GM23338 (cell line): ENCODE measurements at regions not wholly inside any gene's neighbourhood (a gene's known extent, or its start where the extent isn't known, plus 50 kb on each side); places are given as distances from the start of the nearest gene placed in this dataset.

Experiments used
- ATAC-seq: fragments of 200-7000 bp; cut with Tn5 transposase; 3 replicates; pipeline ENCODE4 v1.9.1; 2020
- DNase-seq: peaks from one replicate; pipeline ENCODE4 v3.0.0-alpha.2; 2015; ENCODE audit warnings: low spot score
- H2AFZ ChIP-seq: fragments of 200-600 bp; sonication (generic); 2 replicates; pipeline ENCODE4 v1.8.0; 2016; ENCODE audit warnings: antibody characterized with exemption, mild to moderate bottlenecking, moderate library complexity
- H3F3A ChIP-seq: fragments of 200-600 bp; sonication (generic); replicated peaks from 2 replicates; pipeline ENCODE4 v1.8.0; 2017; ENCODE audit warnings: antibody characterized with exemption, mixed run types, low read depth
- H3K27ac ChIP-seq: fragments of 200-600 bp; sonication (generic); 2 replicates; pipeline ENCODE4 v1.6.1; 2016; ENCODE audit warnings: low read depth
- H3K27me3 ChIP-seq: fragments of 200-600 bp; sonication (generic); 2 replicates; pipeline ENCODE4 v1.8.0; 2016; ENCODE audit warnings: mild to moderate bottlenecking, mixed run types, moderate library complexity; ENCODE audit not compliant: insufficient read depth
- H3K36me3 ChIP-seq: fragments of 200-600 bp; sonication (generic); 2 replicates; pipeline ENCODE4 v1.8.0; 2016; ENCODE audit warnings: mild to moderate bottlenecking; ENCODE audit not compliant: insufficient read depth
- H3K4me1 ChIP-seq: fragments of 200-600 bp; sonication (generic); 2 replicates; pipeline ENCODE4 v1.8.0; 2016; ENCODE audit warnings: mild to moderate bottlenecking, moderate library complexity; ENCODE audit not compliant: insufficient read depth
- H3K4me2 ChIP-seq: fragments of 200-600 bp; sonication (generic); 2 replicates; pipeline ENCODE4 v1.7.1; 2017; ENCODE audit warnings: mixed run types
- H3K4me3 ChIP-seq: fragments of 200-600 bp; sonication (generic); 2 replicates; pipeline ENCODE4 v1.6.1; 2016; ENCODE audit warnings: mixed run types
- H3K79me2 ChIP-seq: fragments of 200-600 bp; sonication (generic); replicated peaks from 2 replicates; pipeline ENCODE4 v1.8.0; 2017; ENCODE audit warnings: mild to moderate bottlenecking; ENCODE audit not compliant: insufficient read depth
- H3K9me2 ChIP-seq: fragments of 200-600 bp; sonication (generic); 2 replicates; pipeline ENCODE4 v1.8.0; 2017; ENCODE audit not compliant: insufficient read depth
- H4K20me1 ChIP-seq: fragments of 200-600 bp; sonication (generic); replicated peaks from 2 replicates; pipeline ENCODE4 v1.8.0; 2017; ENCODE audit warnings: mild to moderate bottlenecking; ENCODE audit not compliant: insufficient read depth
- H3K27ac Mint-ChIP-seq: 2 replicates; pipeline ENCODE4 v1.8.0; 2020; ENCODE audit warnings: inconsistent platforms, mild to moderate bottlenecking, moderate library complexity, mixed read lengths
- H3K27me3 Mint-ChIP-seq: 3 replicates; pipeline ENCODE4 v1.8.0; 2022; ENCODE audit warnings: low read depth, mild to moderate bottlenecking, moderate library complexity, mixed read lengths, inconsistent platforms; ENCODE audit not compliant: insufficient read depth, poor library complexity
- H3K36me3 Mint-ChIP-seq: 3 replicates; pipeline ENCODE4 v1.8.0; 2021; ENCODE audit warnings: low read depth, mild to moderate bottlenecking, inconsistent platforms, moderate library complexity, mixed read lengths
- H3K4me1 Mint-ChIP-seq: 3 replicates; pipeline ENCODE4 v1.8.0; 2020; ENCODE audit warnings: mild to moderate bottlenecking, inconsistent platforms, mixed read lengths
- H3K4me3 Mint-ChIP-seq: 3 replicates; pipeline ENCODE4 v1.8.0; 2021; ENCODE audit warnings: moderate library complexity, mild to moderate bottlenecking, inconsistent platforms, mixed read lengths
- H3K9me3 Mint-ChIP-seq: 3 replicates; pipeline ENCODE4 v1.8.0; 2020; ENCODE audit warnings: moderate library complexity, mild to moderate bottlenecking, inconsistent platforms, mixed read lengths
- CREB1 ChIP-seq: fragments of 250-450 bp; sonication (Bioruptor Pico); IDR thresholded peaks from 2 replicates; pipeline ENCODE4 v1.5.0; 2020; ENCODE audit warnings: low read depth, mild to moderate bottlenecking, moderate library complexity
- ETS1 ChIP-seq: IDR thresholded peaks from 2 replicates; pipeline ENCODE4 v1.6.1; 2016; ENCODE audit warnings: antibody characterized with exemption
- EZH2phosphoT487 ChIP-seq: fragments of 200-600 bp; sonication (generic); IDR thresholded peaks from one replicate; pipeline ENCODE4 v1.8.1; 2018; ENCODE audit warnings: antibody characterized with exemption; ENCODE audit not compliant: unreplicated experiment
- JUNB ChIP-seq: IDR thresholded peaks from one replicate; pipeline ENCODE4 v1.6.1; 2016; ENCODE audit warnings: antibody characterized with exemption; ENCODE audit not compliant: unreplicated experiment
- NANOG ChIP-seq: IDR thresholded peaks from 2 replicates; pipeline ENCODE4 v1.6.1; 2016; ENCODE audit warnings: antibody characterized with exemption, borderline replicate concordance
- POLR2AphosphoS5 ChIP-seq: IDR thresholded peaks from 2 replicates; pipeline ENCODE4 v1.6.1; 2016; ENCODE audit warnings: antibody characterized with exemption, low read depth
- STAT1 ChIP-seq: IDR thresholded peaks from one replicate; pipeline ENCODE4 v1.6.1; 2016; ENCODE audit warnings: antibody characterized with exemption; ENCODE audit not compliant: unreplicated experiment
- ZNF114 ChIP-seq: fragments of 250-450 bp; sonication (Bioruptor Pico); IDR thresholded peaks from 2 replicates; pipeline ENCODE4 v1.5.0; 2020; ENCODE audit warnings: mild to moderate bottlenecking, moderate library complexity
- ZNF331 ChIP-seq: fragments of 250-450 bp; sonication (Bioruptor Pico); IDR thresholded peaks from 2 replicates; pipeline ENCODE4 v1.5.0; 2020; ENCODE audit warnings: low read depth, mild to moderate bottlenecking, moderate library complexity
- TF ChIP-seq, protein P1 (sequence below): fragments of 250-450 bp; sonication (Bioruptor Pico); IDR thresholded peaks from 2 replicates; pipeline ENCODE4 v1.5.0; 2020; ENCODE audit warnings: mild to moderate bottlenecking, moderate library complexity
- TF ChIP-seq, protein P2 (sequence below): IDR thresholded peaks from one replicate; pipeline ENCODE4 v1.6.1; 2018; ENCODE audit warnings: antibody characterized with exemption; ENCODE audit not compliant: unreplicated experiment
- TF ChIP-seq, protein P3 (sequence below), 2 experiments: fragments of 200-600 bp in 1 of 2; sonication (generic) in 1 of 2; conservative IDR thresholded peaks; 2 replicates each; pipeline versions ENCODE4 v1.5.1 to v1.6.1; 2016 to 2017; ENCODE audit warnings: antibody characterized with exemption in 2 of 2, low read depth in 2 of 2, mild to moderate bottlenecking in 2 of 2, moderate library complexity in 1 of 2

GRCh38 chr2:18650221-18650620, 60.9 kb upstream of the NT5C1B start:
- H3K4me1 ChIP-seq = no peaks in the 10 kb centered on the region
- no peaks in the 10 kb centered on the region for H3K36me3 Mint-ChIP-seq
- ATAC-seq (no peak), DNase-seq (no peak)
- H3K27ac ChIP-seq = no peak overlapping the region
- H3K4me2 ChIP-seq = no peak overlapping the region
- peaks cover 11% of the 10 kb centered on the region; the same call in 1 of the 2 replicates for H3K9me2 ChIP-seq
- no peaks in the 10 kb centered on the region for H3K79me2 ChIP-seq
- no peaks in the 10 kb centered on the region for H3K27me3 ChIP-seq
- H3F3A ChIP-seq = no peaks in the 10 kb centered on the region
- H4K20me1 ChIP-seq = no peaks in the 10 kb centered on the region
- H3K27me3 Mint-ChIP-seq = no peaks in the 10 kb centered on the region
- H2AFZ ChIP-seq = no peak overlapping the region
- H3K4me3 ChIP-seq = no peak overlapping the region
- no peak overlapping the region for H3K4me3 Mint-ChIP-seq
- TF ChIP-seq CREB1 (CRISPR knock-in tag) = no peak
- no peak for TF ChIP-seq NANOG
- no peak for TF ChIP-seq ZNF331 (CRISPR knock-in tag)
- TF ChIP-seq, protein P1, sequence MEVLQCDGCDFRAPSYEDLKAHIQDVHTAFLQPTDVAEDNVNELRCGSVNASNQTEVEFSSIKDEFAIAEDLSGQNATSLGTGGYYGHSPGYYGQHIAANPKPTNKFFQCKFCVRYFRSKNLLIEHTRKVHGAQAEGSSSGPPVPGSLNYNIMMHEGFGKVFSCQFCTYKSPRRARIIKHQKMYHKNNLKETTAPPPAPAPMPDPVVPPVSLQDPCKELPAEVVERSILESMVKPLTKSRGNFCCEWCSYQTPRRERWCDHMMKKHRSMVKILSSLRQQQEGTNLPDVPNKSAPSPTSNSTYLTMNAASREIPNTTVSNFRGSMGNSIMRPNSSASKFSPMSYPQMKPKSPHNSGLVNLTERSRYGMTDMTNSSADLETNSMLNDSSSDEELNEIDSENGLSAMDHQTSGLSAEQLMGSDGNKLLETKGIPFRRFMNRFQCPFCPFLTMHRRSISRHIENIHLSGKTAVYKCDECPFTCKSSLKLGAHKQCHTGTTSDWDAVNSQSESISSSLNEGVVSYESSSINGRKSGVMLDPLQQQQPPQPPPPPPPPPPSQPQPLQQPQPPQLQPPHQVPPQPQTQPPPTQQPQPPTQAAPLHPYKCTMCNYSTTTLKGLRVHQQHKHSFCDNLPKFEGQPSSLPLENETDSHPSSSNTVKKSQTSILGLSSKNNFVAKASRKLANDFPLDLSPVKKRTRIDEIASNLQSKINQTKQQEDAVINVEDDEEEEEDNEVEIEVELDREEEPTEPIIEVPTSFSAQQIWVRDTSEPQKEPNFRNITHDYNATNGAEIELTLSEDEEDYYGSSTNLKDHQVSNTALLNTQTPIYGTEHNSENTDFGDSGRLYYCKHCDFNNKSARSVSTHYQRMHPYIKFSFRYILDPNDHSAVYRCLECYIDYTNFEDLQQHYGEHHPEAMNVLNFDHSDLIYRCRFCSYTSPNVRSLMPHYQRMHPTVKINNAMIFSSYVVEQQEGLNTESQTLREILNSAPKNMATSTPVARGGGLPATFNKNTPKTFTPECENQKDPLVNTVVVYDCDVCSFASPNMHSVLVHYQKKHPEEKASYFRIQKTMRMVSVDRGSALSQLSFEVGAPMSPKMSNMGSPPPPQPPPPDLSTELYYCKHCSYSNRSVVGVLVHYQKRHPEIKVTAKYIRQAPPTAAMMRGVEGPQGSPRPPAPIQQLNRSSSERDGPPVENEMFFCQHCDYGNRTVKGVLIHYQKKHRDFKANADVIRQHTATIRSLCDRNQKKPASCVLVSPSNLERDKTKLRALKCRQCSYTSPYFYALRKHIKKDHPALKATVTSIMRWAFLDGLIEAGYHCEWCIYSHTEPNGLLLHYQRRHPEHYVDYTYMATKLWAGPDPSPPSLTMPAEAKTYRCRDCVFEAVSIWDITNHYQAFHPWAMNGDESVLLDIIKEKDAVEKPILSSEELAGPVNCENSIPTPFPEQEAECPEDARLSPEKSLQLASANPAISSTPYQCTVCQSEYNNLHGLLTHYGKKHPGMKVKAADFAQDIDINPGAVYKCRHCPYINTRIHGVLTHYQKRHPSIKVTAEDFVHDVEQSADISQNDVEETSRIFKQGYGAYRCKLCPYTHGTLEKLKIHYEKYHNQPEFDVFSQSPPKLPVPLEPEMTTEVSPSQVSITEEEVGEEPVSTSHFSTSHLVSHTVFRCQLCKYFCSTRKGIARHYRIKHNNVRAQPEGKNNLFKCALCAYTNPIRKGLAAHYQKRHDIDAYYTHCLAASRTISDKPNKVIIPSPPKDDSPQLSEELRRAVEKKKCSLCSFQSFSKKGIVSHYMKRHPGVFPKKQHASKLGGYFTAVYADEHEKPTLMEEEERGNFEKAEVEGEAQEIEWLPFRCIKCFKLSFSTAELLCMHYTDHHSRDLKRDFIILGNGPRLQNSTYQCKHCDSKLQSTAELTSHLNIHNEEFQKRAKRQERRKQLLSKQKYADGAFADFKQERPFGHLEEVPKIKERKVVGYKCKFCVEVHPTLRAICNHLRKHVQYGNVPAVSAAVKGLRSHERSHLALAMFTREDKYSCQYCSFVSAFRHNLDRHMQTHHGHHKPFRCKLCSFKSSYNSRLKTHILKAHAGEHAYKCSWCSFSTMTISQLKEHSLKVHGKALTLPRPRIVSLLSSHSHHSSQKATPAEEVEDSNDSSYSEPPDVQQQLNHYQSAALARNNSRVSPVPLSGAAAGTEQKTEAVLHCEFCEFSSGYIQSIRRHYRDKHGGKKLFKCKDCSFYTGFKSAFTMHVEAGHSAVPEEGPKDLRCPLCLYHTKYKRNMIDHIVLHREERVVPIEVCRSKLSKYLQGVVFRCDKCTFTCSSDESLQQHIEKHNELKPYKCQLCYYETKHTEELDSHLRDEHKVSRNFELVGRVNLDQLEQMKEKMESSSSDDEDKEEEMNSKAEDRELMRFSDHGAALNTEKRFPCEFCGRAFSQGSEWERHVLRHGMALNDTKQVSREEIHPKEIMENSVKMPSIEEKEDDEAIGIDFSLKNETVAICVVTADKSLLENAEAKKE (CRISPR knock-in tag) = no peak
- TF ChIP-seq ETS1 = no peak
- TF ChIP-seq POLR2AphosphoS5 = no peak
- TF ChIP-seq, protein P2, sequence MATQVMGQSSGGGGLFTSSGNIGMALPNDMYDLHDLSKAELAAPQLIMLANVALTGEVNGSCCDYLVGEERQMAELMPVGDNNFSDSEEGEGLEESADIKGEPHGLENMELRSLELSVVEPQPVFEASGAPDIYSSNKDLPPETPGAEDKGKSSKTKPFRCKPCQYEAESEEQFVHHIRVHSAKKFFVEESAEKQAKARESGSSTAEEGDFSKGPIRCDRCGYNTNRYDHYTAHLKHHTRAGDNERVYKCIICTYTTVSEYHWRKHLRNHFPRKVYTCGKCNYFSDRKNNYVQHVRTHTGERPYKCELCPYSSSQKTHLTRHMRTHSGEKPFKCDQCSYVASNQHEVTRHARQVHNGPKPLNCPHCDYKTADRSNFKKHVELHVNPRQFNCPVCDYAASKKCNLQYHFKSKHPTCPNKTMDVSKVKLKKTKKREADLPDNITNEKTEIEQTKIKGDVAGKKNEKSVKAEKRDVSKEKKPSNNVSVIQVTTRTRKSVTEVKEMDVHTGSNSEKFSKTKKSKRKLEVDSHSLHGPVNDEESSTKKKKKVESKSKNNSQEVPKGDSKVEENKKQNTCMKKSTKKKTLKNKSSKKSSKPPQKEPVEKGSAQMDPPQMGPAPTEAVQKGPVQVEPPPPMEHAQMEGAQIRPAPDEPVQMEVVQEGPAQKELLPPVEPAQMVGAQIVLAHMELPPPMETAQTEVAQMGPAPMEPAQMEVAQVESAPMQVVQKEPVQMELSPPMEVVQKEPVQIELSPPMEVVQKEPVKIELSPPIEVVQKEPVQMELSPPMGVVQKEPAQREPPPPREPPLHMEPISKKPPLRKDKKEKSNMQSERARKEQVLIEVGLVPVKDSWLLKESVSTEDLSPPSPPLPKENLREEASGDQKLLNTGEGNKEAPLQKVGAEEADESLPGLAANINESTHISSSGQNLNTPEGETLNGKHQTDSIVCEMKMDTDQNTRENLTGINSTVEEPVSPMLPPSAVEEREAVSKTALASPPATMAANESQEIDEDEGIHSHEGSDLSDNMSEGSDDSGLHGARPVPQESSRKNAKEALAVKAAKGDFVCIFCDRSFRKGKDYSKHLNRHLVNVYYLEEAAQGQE = no peak
- TF ChIP-seq JUNB = no peak
- no peak for TF ChIP-seq STAT1
- TF ChIP-seq EZH2phosphoT487 = no peak
- TF ChIP-seq, protein P3, sequence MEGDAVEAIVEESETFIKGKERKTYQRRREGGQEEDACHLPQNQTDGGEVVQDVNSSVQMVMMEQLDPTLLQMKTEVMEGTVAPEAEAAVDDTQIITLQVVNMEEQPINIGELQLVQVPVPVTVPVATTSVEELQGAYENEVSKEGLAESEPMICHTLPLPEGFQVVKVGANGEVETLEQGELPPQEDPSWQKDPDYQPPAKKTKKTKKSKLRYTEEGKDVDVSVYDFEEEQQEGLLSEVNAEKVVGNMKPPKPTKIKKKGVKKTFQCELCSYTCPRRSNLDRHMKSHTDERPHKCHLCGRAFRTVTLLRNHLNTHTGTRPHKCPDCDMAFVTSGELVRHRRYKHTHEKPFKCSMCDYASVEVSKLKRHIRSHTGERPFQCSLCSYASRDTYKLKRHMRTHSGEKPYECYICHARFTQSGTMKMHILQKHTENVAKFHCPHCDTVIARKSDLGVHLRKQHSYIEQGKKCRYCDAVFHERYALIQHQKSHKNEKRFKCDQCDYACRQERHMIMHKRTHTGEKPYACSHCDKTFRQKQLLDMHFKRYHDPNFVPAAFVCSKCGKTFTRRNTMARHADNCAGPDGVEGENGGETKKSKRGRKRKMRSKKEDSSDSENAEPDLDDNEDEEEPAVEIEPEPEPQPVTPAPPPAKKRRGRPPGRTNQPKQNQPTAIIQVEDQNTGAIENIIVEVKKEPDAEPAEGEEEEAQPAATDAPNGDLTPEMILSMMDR (conservative IDR thresholded peaks at IDR 0.05; ENCODE audit: low read depth in 2 of 2) = no peak
- no peak for TF ChIP-seq ZNF114 (CRISPR knock-in tag)
- no peaks in the 10 kb centered on the region for H3K4me1 Mint-ChIP-seq
- 0 out of 2 replicates have a peak, but pooled peaks cover 2% of the 10 kb centered on the region for H3K36me3 ChIP-seq
- H3K9me3 Mint-ChIP-seq = no peaks in the 10 kb centered on the region
- no peak overlapping the region for H3K27ac Mint-ChIP-seq
